ENCODE measurements at regions not wholly inside any gene's neighbourhood (a gene's known extent, or its start where the extent isn't known, plus 50 kb on each side); places are given as distances from the start of the nearest gene placed in this dataset.
A peak's percentile ranks its signal among the peaks of the same experiment; 100 is the strongest.

DNA sequence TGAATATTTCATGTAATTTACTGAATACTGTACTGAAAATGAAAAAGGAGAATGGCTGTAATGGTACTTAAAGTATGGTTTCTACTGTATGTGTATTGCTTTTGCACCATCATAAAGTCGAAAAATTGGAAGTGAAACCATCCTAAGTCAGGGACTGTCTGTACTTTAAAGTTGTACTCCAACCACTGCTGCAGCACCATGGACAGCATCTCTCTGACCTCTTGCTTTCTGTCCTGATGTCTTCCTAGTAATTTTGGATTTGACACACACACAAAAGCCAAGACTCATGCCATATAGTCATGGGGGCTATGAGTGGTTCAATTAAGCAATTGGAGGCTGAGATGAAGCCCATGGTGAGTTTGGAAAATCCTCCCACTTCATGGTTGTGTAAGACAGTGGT lies 256.3 kb upstream of the PKDCC start:
- Mint-ChIP-seq H3K9me3 (no peaks in the 10 kb centered on the region), H3K27ac (no peak overlapping the region), H3K27me3 (peaks cover 12% of the 10 kb centered on the region), H3K36me3 (ENCODE audit: low read depth) (no peaks in the 10 kb centered on the region), H3K4me1 (ENCODE audit: low read depth) (no peaks in the 10 kb centered on the region), H3K4me3 (no peak overlapping the region)
- DNase-seq: no peak

DNA sequence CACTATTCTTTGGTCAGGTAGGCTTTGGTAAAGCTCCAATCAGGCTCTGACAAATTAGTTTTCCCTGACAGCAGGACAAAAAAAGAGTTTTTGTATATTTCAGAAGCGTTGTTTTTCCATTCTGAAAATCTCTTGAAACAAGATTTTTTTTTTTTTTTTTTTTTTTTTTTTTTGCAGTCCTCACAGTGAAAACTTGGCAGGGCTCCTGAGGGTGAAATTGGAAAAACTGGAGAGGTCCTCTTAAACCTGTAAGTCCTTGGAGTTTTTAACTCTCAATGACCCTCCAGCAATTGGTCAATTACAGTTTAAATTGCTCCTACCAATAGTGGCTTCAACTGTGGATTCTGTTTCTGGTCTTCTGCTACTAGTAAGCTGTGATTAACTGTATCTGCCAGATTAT lies 244.5 kb upstream of the PKDCC start:
- Mint-ChIP-seq H3K4me1 (ENCODE audit: low read depth) (no peaks in the 10 kb centered on the region), H3K4me3 (no peak overlapping the region), H3K36me3 (ENCODE audit: low read depth) (no peaks in the 10 kb centered on the region), H3K27ac (no peak overlapping the region), H3K27me3 (peaks cover 65% of the 10 kb centered on the region), H3K9me3 (peaks cover 14% of the 10 kb centered on the region)
- DNase-seq: no peak

DNA sequence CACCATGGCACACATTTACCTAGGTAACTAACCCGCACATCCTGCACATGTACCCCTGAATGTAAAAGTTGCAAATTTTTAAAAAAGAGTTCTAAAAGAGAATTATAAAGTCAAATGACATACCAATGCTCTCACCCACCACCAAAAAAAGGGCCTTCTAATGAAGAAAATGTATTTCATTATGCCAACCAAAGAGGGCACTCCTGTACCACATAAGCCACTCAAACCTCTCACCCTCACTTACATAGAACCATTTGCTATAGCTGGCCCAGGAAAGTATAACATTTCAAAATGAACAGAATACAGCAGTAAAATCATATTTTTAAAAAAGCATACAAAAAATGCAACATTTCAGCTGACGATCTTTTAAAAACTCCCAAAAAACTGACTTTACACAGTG lies 241.5 kb upstream of the PKDCC start:
- H3K4me1 Mint-ChIP-seq (ENCODE audit: low read depth): no peaks in the 10 kb centered on the region
- H3K27ac Mint-ChIP-seq: no peak overlapping the region
- H3K27me3 Mint-ChIP-seq: peaks cover 66% of the 10 kb centered on the region
- no peaks in the 10 kb centered on the region for H3K36me3 Mint-ChIP-seq (ENCODE audit: low read depth)
- peaks cover 10% of the 10 kb centered on the region for H3K9me3 Mint-ChIP-seq
- no peak overlapping the region for H3K4me3 Mint-ChIP-seq
- no peak for DNase-seq

DNA sequence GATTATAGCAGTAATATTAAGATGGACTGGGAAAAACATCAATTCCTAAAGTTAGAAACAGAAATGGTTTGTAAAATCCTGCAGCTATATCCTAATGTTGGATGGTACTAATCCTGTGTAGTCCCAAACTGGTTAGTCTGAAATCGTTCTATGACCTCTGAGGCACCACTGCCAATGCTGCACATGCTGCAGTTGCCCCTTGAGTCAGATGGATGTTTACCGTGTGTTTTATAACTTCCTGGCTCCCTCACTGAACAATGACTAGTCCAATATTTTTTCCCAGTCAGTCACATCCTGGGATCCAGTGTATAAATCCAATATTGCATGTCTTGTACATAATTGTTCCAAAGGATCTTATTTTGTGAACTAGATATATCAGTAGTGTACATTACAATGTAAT lies 226.7 kb upstream of the PKDCC start:
- Mint-ChIP-seq H3K9me3 (peaks cover 21% of the 10 kb centered on the region), H3K4me1 (ENCODE audit: low read depth) (no peaks in the 10 kb centered on the region), H3K27me3 (peaks cover 44% of the 10 kb centered on the region), H3K36me3 (ENCODE audit: low read depth) (no peaks in the 10 kb centered on the region), H3K4me3 (no peak overlapping the region), H3K27ac (no peak overlapping the region)
- DNase-seq: no peak

DNA sequence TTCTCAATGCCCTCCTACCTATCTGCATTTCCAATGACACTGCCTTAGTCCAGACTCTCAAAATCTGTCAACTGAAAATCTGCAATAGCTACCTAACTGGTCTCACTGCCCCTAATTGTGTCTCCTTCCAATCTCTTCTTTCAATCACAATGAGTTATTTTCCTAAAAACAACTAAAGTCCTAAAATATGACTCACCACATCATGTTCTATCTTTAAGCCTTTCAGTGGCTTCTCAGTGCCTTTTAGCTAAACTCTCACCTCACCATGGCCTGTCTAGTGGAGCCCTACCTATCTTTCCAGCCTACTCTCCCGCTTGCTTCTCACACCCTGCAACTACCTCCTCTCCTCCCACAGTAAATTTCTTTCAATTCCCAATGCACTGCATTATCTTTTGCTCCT lies 220.9 kb upstream of the PKDCC start:
- DNase-seq: no peak
- Mint-ChIP-seq H3K9me3 (no peaks in the 10 kb centered on the region), H3K27me3 (peaks cover 47% of the 10 kb centered on the region), H3K4me1 (ENCODE audit: low read depth) (no peaks in the 10 kb centered on the region), H3K27ac (no peak overlapping the region), H3K4me3 (no peak overlapping the region), H3K36me3 (ENCODE audit: low read depth) (no peaks in the 10 kb centered on the region)

DNA sequence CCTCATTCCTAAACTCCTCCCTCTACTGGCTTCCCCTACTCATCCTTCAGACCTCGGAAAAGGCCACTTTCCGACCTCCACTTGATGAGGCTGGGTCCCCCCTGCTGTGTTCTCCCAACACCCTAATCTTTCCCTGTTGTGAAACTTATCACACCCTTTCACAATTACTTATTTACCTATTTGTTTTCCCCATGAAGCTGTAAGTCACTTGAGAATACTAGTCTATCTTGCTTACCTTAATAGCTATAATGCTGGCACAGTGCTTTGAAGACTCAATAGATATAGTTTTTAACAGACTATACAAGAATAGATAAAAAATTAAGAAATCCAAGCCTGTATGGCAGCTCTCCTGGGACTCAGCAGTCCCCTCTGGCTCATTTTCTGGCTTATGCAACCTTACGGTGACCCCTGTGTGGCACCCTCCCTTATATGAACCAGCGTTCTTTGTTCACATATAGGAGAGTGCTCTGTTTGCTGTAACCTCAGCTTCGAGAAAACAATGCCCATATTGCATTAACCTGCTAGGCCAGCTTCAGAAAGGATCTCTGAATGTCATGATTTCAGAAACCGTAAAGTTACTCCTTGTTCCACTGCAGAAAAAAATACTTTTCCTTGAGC lies 220.4 kb upstream of the PKDCC start:
- H3K4me3 Mint-ChIP-seq: no peak overlapping the region
- H3K9me3 Mint-ChIP-seq: no peaks in the 10 kb centered on the region
- DNase-seq: no peak
- peaks cover 46% of the 10 kb centered on the region for H3K27me3 Mint-ChIP-seq
- no peak overlapping the region for H3K27ac Mint-ChIP-seq
- H3K4me1 Mint-ChIP-seq (ENCODE audit: low read depth): no peaks in the 10 kb centered on the region
- H3K36me3 Mint-ChIP-seq (ENCODE audit: low read depth): no peaks in the 10 kb centered on the region

DNA sequence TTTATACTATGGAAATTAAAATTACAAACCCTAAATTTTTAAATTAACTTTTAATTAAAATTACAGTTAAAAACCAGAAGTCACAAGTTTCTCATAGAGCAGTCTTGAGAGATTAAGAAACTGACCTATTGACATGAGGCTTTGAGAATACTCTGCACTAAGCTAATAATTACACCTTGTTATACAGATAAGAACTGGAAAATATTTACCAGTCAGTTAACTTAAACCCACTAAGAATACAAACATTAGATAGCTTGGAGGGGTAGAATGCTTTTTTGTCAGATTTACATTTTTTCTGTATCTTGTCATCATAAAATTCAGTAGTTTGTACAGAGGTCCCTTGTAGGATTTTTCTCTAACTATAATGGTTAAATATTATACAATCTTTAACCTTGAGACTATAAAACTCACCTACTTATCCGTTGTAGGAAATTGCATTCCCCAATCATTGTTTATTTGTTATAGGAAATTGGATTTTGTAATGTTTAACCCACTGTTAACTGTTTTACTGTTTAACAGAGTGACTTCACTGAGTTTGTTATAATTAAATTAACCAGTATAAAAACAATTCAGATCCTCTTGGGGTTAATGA lies 219.7 kb upstream of the PKDCC start:
- H3K9me3 Mint-ChIP-seq: no peaks in the 10 kb centered on the region
- H3K4me1 Mint-ChIP-seq (ENCODE audit: low read depth): no peaks in the 10 kb centered on the region
- H3K27me3 Mint-ChIP-seq: peaks cover 45% of the 10 kb centered on the region
- H3K36me3 Mint-ChIP-seq (ENCODE audit: low read depth): no peaks in the 10 kb centered on the region
- H3K4me3 Mint-ChIP-seq: no peak overlapping the region
- H3K27ac Mint-ChIP-seq: no peak overlapping the region
- DNase-seq: no peak

DNA sequence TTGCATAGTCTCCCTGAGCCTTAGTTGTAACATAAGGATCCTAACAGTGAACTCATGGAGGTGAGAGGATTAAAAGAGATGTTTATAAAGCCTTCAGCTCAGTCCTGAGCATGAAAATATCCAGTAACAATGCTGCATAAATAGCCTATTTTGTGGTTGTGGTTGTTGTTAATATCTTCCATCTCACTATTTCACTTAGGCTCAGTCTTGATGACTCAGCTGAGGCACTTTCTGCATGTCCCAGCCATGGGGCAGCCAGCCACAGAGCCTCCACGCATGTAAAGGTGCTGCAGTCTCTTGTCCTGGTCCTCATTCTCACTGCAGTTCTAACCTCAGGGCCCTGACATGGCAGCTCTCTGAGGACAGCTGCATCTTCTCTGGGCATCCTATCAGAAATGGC lies 218.8 kb upstream of the PKDCC start:
- no peak overlapping the region for H3K4me3 Mint-ChIP-seq

DNA sequence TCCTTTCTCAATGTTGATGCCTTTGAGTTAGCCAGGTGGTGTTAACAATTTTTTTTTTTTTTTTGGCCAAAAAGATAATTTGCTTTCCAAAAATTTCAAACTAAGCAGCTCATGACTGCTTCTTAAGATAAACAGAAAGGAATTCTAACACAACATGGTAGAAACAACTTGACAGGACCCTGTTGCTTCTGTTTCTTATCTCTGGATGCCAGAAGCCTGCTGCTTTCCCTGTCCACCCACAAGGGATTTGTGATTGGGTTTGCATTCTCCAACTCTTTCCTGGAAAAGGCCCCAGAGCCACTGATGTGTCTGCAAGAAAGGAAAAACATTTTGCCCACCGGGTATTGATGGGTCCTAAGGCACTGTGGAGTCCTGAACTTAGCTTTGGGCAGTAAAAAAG lies 217.2 kb upstream of the PKDCC start:
- no peaks in the 10 kb centered on the region for H3K4me1 Mint-ChIP-seq (ENCODE audit: low read depth)
- H3K27me3 Mint-ChIP-seq: peaks cover 52% of the 10 kb centered on the region
- no peak overlapping the region for H3K27ac Mint-ChIP-seq
- DNase-seq: no peak
- H3K4me3 Mint-ChIP-seq: no peak overlapping the region
- no peaks in the 10 kb centered on the region for H3K36me3 Mint-ChIP-seq (ENCODE audit: low read depth)
- H3K9me3 Mint-ChIP-seq: no peaks in the 10 kb centered on the region

More for the DNA sequence above, 218.8 kb upstream of the PKDCC start:
- no peak for DNase-seq
- Mint-ChIP-seq H3K4me1 (ENCODE audit: low read depth) (no peaks in the 10 kb centered on the region), H3K36me3 (ENCODE audit: low read depth) (no peaks in the 10 kb centered on the region), H3K27me3 (peaks cover 41% of the 10 kb centered on the region), H3K27ac (no peak overlapping the region), H3K9me3 (no peaks in the 10 kb centered on the region)

DNA sequence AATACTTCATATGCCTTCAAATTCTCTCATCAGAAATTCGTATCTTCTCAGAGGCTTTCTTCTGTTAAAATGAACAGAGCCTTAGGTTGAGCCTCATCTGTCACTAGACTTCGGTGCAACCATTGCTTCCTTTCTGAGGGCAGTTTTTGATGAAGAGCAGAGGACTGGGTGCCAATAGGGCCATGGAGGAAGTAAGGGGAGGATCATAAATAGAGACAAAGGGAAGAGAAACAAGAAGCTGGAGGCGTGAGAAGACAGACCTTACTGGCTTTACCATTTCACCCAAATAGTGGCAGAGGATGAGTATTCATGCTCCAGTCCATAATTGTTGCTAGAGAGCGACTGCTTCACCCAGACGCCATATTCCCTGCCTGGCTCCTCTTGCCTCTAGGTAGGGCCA lies 215.6 kb upstream of the PKDCC start:
- Mint-ChIP-seq H3K4me1 (ENCODE audit: low read depth) (no peaks in the 10 kb centered on the region), H3K4me3 (no peak overlapping the region), H3K27ac (no peak overlapping the region), H3K27me3 (peaks cover 61% of the 10 kb centered on the region), H3K9me3 (no peaks in the 10 kb centered on the region), H3K36me3 (ENCODE audit: low read depth) (no peaks in the 10 kb centered on the region)
- DNase-seq: no peak

DNA sequence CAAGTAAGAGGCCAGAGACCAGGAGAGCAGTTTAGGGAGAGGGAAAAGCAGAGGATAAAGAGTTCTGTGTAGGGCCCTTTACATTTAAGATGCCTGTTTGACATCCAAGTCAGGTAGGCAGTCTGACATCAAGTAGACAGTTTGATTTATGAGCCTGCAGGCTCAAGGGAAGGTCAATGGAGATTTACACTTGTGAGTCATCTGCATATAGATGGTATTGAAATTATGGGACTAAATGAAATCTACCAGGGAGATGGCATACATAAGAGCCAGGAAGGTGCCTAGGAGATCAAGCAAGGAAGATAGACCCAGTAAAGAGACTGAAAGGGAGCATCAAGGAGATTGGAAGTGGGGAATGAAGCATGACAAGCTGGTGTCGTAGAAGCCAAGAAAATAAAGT lies 212.4 kb upstream of the PKDCC start:
- DNase-seq: no peak
- Mint-ChIP-seq H3K4me1 (ENCODE audit: low read depth) (no peaks in the 10 kb centered on the region), H3K27ac (no peak overlapping the region), H3K9me3 (no peaks in the 10 kb centered on the region), H3K27me3 (peaks cover 53% of the 10 kb centered on the region), H3K4me3 (no peak overlapping the region), H3K36me3 (ENCODE audit: low read depth) (no peaks in the 10 kb centered on the region)

DNA sequence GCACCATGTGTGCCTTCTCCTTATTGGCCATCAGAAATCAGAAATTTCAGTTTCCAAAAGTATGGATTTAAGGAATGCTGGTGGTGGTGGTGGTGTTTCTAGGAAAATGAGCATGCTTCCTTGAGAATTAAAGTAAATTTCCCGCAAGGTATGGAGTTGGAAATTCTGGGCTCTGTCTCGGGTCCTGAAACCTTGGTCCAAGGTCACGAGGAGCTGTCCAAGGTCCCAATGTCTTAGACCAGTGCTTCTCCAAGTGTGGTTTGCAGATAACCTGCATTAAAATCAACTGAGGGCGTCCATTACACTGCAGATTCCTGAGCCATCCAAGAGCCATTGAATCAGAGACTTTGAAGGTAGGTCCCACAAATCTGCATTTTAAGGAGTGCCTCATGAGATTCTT lies 210.9 kb upstream of the PKDCC start:
- H3K9me3 Mint-ChIP-seq: no peaks in the 10 kb centered on the region
- H3K27me3 Mint-ChIP-seq: peaks cover 46% of the 10 kb centered on the region

DNA sequence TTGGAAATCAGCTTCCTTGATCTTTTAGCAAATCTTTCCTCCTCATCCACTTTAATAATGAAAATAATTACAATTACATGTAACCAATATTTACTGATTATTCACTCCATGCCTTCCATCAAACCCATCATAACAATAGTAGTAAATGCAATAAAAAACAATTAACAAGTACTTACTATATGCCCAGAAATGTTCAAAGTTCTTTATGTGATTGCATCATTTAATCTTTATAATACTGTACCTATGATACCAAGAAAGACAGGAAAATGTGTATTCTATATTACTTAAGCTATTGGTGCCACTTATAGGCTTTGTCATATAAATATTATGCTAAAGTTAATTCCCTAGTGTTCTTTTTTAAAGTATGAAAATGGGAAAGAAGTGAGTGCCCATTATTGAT lies 210.2 kb upstream of the PKDCC start:
- Mint-ChIP-seq H3K4me1 (ENCODE audit: low read depth) (peaks cover 9% of the 10 kb centered on the region), H3K27me3 (peaks cover 40% of the 10 kb centered on the region), H3K27ac (no peak overlapping the region), H3K4me3 (no peak overlapping the region), H3K9me3 (no peaks in the 10 kb centered on the region), H3K36me3 (ENCODE audit: low read depth) (peaks cover 5% of the 10 kb centered on the region)
- DNase-seq: no peak

More for the DNA sequence above, 210.9 kb upstream of the PKDCC start:
- no peak overlapping the region for H3K4me3 Mint-ChIP-seq
- H3K36me3 Mint-ChIP-seq (ENCODE audit: low read depth): peaks cover 5% of the 10 kb centered on the region
- no peak for DNase-seq
- H3K4me1 Mint-ChIP-seq (ENCODE audit: low read depth): peaks cover 9% of the 10 kb centered on the region
- no peak overlapping the region for H3K27ac Mint-ChIP-seq

DNA sequence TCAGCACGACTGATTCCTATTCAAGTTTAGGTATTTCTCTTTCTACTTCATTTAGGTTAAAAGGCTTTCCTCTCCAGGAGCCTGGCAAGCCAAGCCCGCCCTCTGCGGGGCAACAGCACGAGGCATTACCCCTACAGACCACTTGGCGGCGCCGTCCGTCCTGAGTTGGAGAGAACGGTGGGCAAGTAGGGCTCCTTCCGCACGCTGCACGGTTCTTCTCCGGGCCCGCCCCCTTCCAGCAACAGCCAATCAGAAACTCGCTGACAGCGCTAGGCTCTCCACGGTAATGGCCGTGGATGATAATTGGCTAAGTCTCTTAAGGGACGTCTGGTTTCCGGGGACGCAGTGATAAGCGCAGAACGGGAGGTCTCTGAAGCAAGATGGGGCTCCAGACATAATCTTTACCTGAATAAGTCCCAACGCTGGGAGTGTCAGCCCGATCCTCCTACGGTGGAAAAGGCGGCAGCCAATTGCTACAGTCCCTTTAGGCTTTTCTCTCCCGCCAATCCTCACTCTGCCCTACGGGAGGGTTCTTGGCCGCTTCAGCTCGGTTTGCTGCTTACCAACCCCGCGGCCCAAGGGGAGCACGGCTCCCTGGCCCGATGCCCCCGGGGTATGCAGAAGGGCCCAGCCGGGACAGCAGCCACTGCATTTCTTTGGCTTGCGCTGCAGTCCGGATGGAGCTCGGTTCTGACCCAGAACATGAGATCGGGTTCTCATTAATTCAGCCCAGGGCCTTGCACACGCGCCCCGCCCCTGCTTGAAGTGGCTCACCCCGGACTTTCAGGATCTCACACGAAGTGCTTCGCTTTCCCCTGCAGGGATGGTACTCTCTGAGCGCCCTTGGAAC lies 206.9 kb upstream of the PKDCC start:
- Mint-ChIP-seq H3K4me1 (ENCODE audit: low read depth) (peaks cover 9% of the 10 kb centered on the region), H3K27ac (peak overlapping the region; percentile 92), H3K27me3 (peaks cover 21% of the 10 kb centered on the region), H3K4me3 (peak overlapping the region; percentile 87), H3K36me3 (ENCODE audit: low read depth) (peaks cover 5% of the 10 kb centered on the region), H3K9me3 (no peaks in the 10 kb centered on the region)
- peak; percentile 98 for DNase-seq

DNA sequence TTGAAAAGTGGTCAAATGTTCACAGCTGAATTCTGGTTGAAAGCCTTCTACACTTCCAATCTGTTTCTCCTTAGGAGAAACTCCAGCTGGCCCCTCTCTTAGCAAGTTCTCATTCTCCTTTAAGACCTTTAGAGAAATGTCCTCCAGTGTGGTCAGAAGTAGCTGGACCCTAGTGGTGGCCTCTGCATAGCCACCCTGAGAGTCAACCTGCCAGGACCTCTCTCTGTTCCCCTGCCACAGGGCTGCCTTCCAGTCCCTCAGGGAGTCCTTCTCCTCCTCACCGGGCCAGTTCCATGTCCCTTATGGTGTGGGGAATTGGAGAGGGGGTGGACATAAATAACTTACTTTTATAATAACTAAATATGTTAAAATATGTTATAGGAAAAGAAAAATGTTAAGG lies 200.9 kb upstream of the PKDCC start:
- DNase-seq: no peak
- Mint-ChIP-seq H3K4me1 (ENCODE audit: low read depth) (no peaks in the 10 kb centered on the region), H3K27ac (no peak overlapping the region), H3K36me3 (ENCODE audit: low read depth) (no peaks in the 10 kb centered on the region), H3K4me3 (no peak overlapping the region), H3K9me3 (no peaks in the 10 kb centered on the region), H3K27me3 (peaks cover 45% of the 10 kb centered on the region)

All from activated T-cell treated with anti-CD3 and anti-CD28 coated beads, Interleukin-2, amount 50 U/mL, for 24 hours (primary cell).